AG04450 (cell line): ENCODE measurements at regions not wholly inside any gene's neighbourhood (a gene's known extent, or its start where the extent isn't known, plus 50 kb on each side); places are given as distances from the start of the nearest gene placed in this dataset.

Experiments used
- CTCF ChIA-PET: fragments of 300-600, 350-600 bp; formaldehyde crosslinking; extraction: SDS; loops from one replicate; lab custom pipeline; 2022; ENCODE audit warnings: antibody characterized with exemption, inconsistent platforms; lab: Charles Lee
- POLR2A ChIA-PET: fragments of 350-600 bp; formaldehyde crosslinking; extraction: SDS; loops from one replicate; lab custom pipeline; 2021; ENCODE audit warnings: antibody characterized with exemption, inconsistent platforms; lab: Yijun Ruan, JAX
- DNase-seq: peaks from one replicate; pipeline ENCODE4 v3.0.0-alpha.2; 2011; ENCODE audit warnings: low read depth, low spot score
- H3K27ac ChIP-seq: one replicate; pipeline ENCODE4 v1.5.1; 2012; ENCODE audit warnings: low read depth, low read length, control low read depth
- H3K27me3 ChIP-seq: one replicate; pipeline ENCODE4 v1.6.0; 2012; ENCODE audit warnings: low read length; ENCODE audit not compliant: control insufficient read depth, insufficient read depth
- H3K4me3 ChIP-seq: 2 replicates; pipeline ENCODE4 v1.5.1; 2011; ENCODE audit warnings: mild to moderate bottlenecking, low read depth, low read length, control low read depth
- H3K9me3 ChIP-seq: 2 replicates; pipeline ENCODE4 v1.5.1; 2012; ENCODE audit warnings: low read length; ENCODE audit not compliant: control insufficient read depth, insufficient read depth
- CTCF ChIP-seq: IDR thresholded peaks from 2 replicates; pipeline ENCODE4 v1.5.1; 2011; ENCODE audit warnings: low read depth, low read length, control low read depth, inconsistent platforms

GRCh38 chr7:49150486-49150885 lies 226.1 kb downstream of the CDC14C start:
- POLR2A ChIA-PET: no interaction called here
- H3K27me3 ChIP-seq: no peaks in the 10 kb centered on the region
- no peaks in the 10 kb centered on the region; the same call in 1 of the 2 replicates for H3K9me3 ChIP-seq
- H3K27ac ChIP-seq: no peak overlapping the region
- no peak for TF ChIP-seq CTCF
- no peak for DNase-seq
- no peak overlapping the region for H3K4me3 ChIP-seq
- CTCF ChIA-PET: no interaction called here

GRCh38 chr7:49151146-49151545 lies 226.8 kb downstream of the CDC14C start:
- H3K27ac ChIP-seq: no peak overlapping the region
- H3K27me3 ChIP-seq: no peaks in the 10 kb centered on the region
- ChIA-PET CTCF (no interaction called here), POLR2A (no interaction called here)
- no peaks in the 10 kb centered on the region; the same call in 1 of the 2 replicates for H3K9me3 ChIP-seq
- TF ChIP-seq CTCF: no peak
- no peak overlapping the region for H3K4me3 ChIP-seq
- DNase-seq: no peak

GRCh38 chr7:49158321-49158720 lies 234.0 kb downstream of the CDC14C start:
- Histone ChIP-seq H3K9me3 (peaks cover 10% of the 10 kb centered on the region), H3K27me3 (no peaks in the 10 kb centered on the region), H3K4me3 (no peak overlapping the region), H3K27ac (no peak overlapping the region)
- no peak for TF ChIP-seq CTCF
- ChIA-PET POLR2A (no interaction called here), CTCF (no interaction called here)
- no peak for DNase-seq

- Histone ChIP-seq H3K27me3 (no peaks in the 10 kb centered on the region), H3K4me3 (no peak overlapping the region), H3K27ac (no peak overlapping the region), H3K9me3 (peaks cover 10% of the 10 kb centered on the region)
- ChIA-PET POLR2A (no interaction called here), CTCF (no interaction called here)
- DNase-seq: no peak
- no peak for TF ChIP-seq CTCF
These were observed 235.2 kb downstream of the CDC14C start for GRCh38 chr7:49159536-49159935.

GRCh38 chr7:49166441-49166840 lies 242.1 kb downstream of the CDC14C start:
- ChIA-PET POLR2A (no interaction called here), CTCF (no interaction called here)
- H3K4me3 ChIP-seq: no peak overlapping the region
- H3K27me3 ChIP-seq: no peaks in the 10 kb centered on the region
- TF ChIP-seq CTCF: no peak
- H3K27ac ChIP-seq: no peak overlapping the region
- H3K9me3 ChIP-seq: peaks cover 6% of the 10 kb centered on the region; the same call in 1 of the 2 replicates
- no peak for DNase-seq
